ENCODE measurements at regions not wholly inside any gene's neighbourhood (a gene's known extent, or its start where the extent isn't known, plus 50 kb on each side); places are given as distances from the start of the nearest gene placed in this dataset.

GRCh38 chr3:31355807-31356206 is 176.9 kb upstream of the STT3B start:
- TF ChIP-seq POLR2AphosphoS5 (IDR thresholded peaks at IDR 0.05) (no peak), CTCF (IDR thresholded peaks at IDR 0.05) (no peak), POLR2A (IDR thresholded peaks at IDR 0.05) (no peak)

Measured in breast epithelium (tissue), 3 donors.